ENCODE measurements at regions not wholly inside any gene's neighbourhood (a gene's known extent, or its start where the extent isn't known, plus 50 kb on each side); places are given as distances from the start of the nearest gene placed in this dataset.

GRCh38 chr7:34438436-34438835, 219.6 kb upstream of the NPSR1 start (continued):
- TF ChIP-seq REST (IDR thresholded peaks at IDR 0.05; ENCODE audit: unreplicated experiment) (no peak), ETS1 (IDR thresholded peaks at IDR 0.05) (no peak)

- H3K36me3 Mint-ChIP-seq (ENCODE audit: low read depth): no peaks in the 10 kb centered on the region
- Histone ChIP-seq H3K79me2 (replicated peaks; ENCODE audit: insufficient read depth) (no peaks in the 10 kb centered on the region), H3K27ac (ENCODE audit: low read depth) (no peak overlapping the region), H3K4me2 (no peak overlapping the region), H4K20me1 (replicated peaks; ENCODE audit: insufficient read depth) (no peaks in the 10 kb centered on the region), H2AFZ (no peak overlapping the region), H3K4me1 (ENCODE audit: insufficient read depth) (no peaks in the 10 kb centered on the region), H3K4me3 (no peak overlapping the region), H3F3A (replicated peaks; ENCODE audit: low read depth) (no peaks in the 10 kb centered on the region), H3K27me3 (ENCODE audit: insufficient read depth) (no peaks in the 10 kb centered on the region), H3K9me2 (ENCODE audit: insufficient read depth) (no peaks in the 10 kb centered on the region; the same call in 1 of the 2 replicates), H3K36me3 (ENCODE audit: insufficient read depth) (no peaks in the 10 kb centered on the region)
- H3K4me3 Mint-ChIP-seq: no peak overlapping the region
- no peak overlapping the region for H3K27ac Mint-ChIP-seq
- H3K9me3 Mint-ChIP-seq: no peaks in the 10 kb centered on the region; the same call in 2 of the 3 replicates
- ATAC-seq (no peak), DNase-seq (ENCODE audit: low spot score) (no peak)
- no peaks in the 10 kb centered on the region for H3K27me3 Mint-ChIP-seq (ENCODE audit: insufficient read depth, low read depth, poor library complexity)
- H3K4me1 Mint-ChIP-seq: no peaks in the 10 kb centered on the region
- TF ChIP-seq NANOG (IDR thresholded peaks at IDR 0.05; ENCODE audit: borderline replicate concordance) (no peak), JUNB (IDR thresholded peaks at IDR 0.05; ENCODE audit: unreplicated experiment) (no peak), ZNF114 (CRISPR knock-in tag; IDR thresholded peaks at IDR 0.05) (no peak), ZNF331 (CRISPR knock-in tag; IDR thresholded peaks at IDR 0.05; ENCODE audit: low read depth) (no peak), ZNF462 (CRISPR knock-in tag; IDR thresholded peaks at IDR 0.05) (no peak), REST (IDR thresholded peaks at IDR 0.05; ENCODE audit: unreplicated experiment) (no peak), CTCF (conservative IDR thresholded peaks at IDR 0.05; ENCODE audit: low read depth in 2 of 2) (no peak), EZH2phosphoT487 (IDR thresholded peaks at IDR 0.05; ENCODE audit: unreplicated experiment) (no peak)
Observed at GRCh38 chr7:34445653-34446052, 212.4 kb upstream of the NPSR1 start.

All from GM23338 (cell line).